GM12878 (cell line): ENCODE measurements at regions not wholly inside any gene's neighbourhood (a gene's known extent, or its start where the extent isn't known, plus 50 kb on each side); places are given as distances from the start of the nearest gene placed in this dataset.

Experiments used
- ATAC-seq: fragments of 200-7000 bp; cut with Tn5 transposase; 3 replicates; pipeline ENCODE4 v1.9.1; 2020; ENCODE audit warnings: mild to moderate bottlenecking, moderate library complexity
- BruUV-seq: library from RNA; stranded (reverse); fragments of 400-500 nt; replicated peaks from 2 replicates; lab custom pipeline; 2021; lab: Mats Ljungman, UMichigan
- CTCF ChIA-PET: fragments of 300-600 bp; sonication (Branson Sonifier 250); formaldehyde crosslinking; extraction: SDS; loops from one replicate; lab custom pipeline; 2021; ENCODE audit warnings: inconsistent platforms; lab: Yijun Ruan, JAX
- POLR2A ChIA-PET: fragments of 350-600 bp; formaldehyde crosslinking; extraction: SDS; loops from one replicate; lab custom pipeline; 2021; ENCODE audit warnings: inconsistent platforms; lab: Charles Lee
- RAD21 ChIA-PET: fragments of 300-600 bp; sonication (Branson Sonifier 250); formaldehyde crosslinking; loops from one replicate; lab custom pipeline; 2023; ENCODE audit warnings: antibody characterized with exemption; ENCODE audit not compliant: unreplicated experiment; lab: Charles Lee
- SMC1A ChIA-PET: fragments of 300-600 bp; sonication (Branson Sonifier 250); formaldehyde crosslinking; loops from one replicate; lab custom pipeline; 2023; ENCODE audit not compliant: unreplicated experiment, uncharacterized antibody; lab: Charles Lee
- DNase-seq: peaks from one replicate; pipeline ENCODE4 v3.0.0-alpha.2; 2011; ENCODE audit warnings: low read depth, low spot score
- FAIRE-seq: peaks from 3 replicates; lab custom pipeline; 2011; peaks lifted over from hg19 to GRCh38; lab: Jason Lieb, UNC
- H2AFZ ChIP-seq: 2 replicates; pipeline ENCODE4 v1.6.0; 2011; ENCODE audit warnings: low read depth, low read length, control low read depth; ENCODE audit not compliant: control insufficient read depth
- H3K27ac ChIP-seq: 2 replicates; pipeline ENCODE4 v1.5.1; 2011; ENCODE audit warnings: control low read depth; ENCODE audit not compliant: control insufficient read depth, insufficient read depth
- H3K27me3 ChIP-seq, 2 experiments: replicated peaks in 1 of 2; 2 replicates each; pipeline versions ENCODE4 v1.6.0 to v1.6.1; 2011; ENCODE audit warnings: low read length in 1 of 2; ENCODE audit not compliant: control insufficient read depth in 2 of 2, insufficient read depth in 2 of 2
- H3K36me3 ChIP-seq, 2 experiments: 2 replicates each; pipeline ENCODE4 v1.5.1; 2011; ENCODE audit warnings: low read length in 1 of 2; ENCODE audit not compliant: control insufficient read depth in 2 of 2, insufficient read depth in 2 of 2
- H3K4me1 ChIP-seq: 2 replicates; pipeline ENCODE4 v1.6.1; 2011; ENCODE audit warnings: mild to moderate bottlenecking, low read length, moderate library complexity, mixed read lengths; ENCODE audit not compliant: control insufficient read depth, insufficient read depth
- H3K4me2 ChIP-seq: 2 replicates; pipeline ENCODE4 v1.6.0; 2011; ENCODE audit warnings: control low read depth; ENCODE audit not compliant: control insufficient read depth, insufficient read depth
- H3K4me3 ChIP-seq: fragments of 200-600 bp; sonication (generic); 2 replicates; pipeline ENCODE4 v1.5.1; 2016
- H3K79me2 ChIP-seq: 2 replicates; pipeline ENCODE4 v1.6.0; 2011; ENCODE audit warnings: low read length; ENCODE audit not compliant: control insufficient read depth, insufficient read depth
- H3K9ac ChIP-seq: 2 replicates; pipeline ENCODE4 v1.8.0; 2011; ENCODE audit warnings: low read length, control low read depth, mixed read lengths; ENCODE audit not compliant: control insufficient read depth, insufficient read depth
- H3K9me3 ChIP-seq: replicated peaks from 3 replicates; pipeline ENCODE4 v1.5.1; 2011; ENCODE audit warnings: mild to moderate bottlenecking, low read length; ENCODE audit not compliant: control insufficient read depth, insufficient read depth
- H4K20me1 ChIP-seq: 2 replicates; pipeline ENCODE4 v1.6.0; 2011; ENCODE audit not compliant: control insufficient read depth, insufficient read depth
- ATF7 ChIP-seq: fragments of 450-650 bp; IDR thresholded peaks from 2 replicates; pipeline ENCODE4 v1.6.1; 2016; ENCODE audit warnings: low read depth, mild to moderate bottlenecking
- CBX3 ChIP-seq: fragments of 200-600 bp; sonication (generic); IDR thresholded peaks from 2 replicates; pipeline ENCODE4 v1.6.1; 2016; ENCODE audit warnings: low read depth, borderline replicate concordance
- FOXK2 ChIP-seq: fragments of 450-650 bp; IDR thresholded peaks from 2 replicates; pipeline ENCODE4 v1.6.1; 2017; ENCODE audit warnings: mild to moderate bottlenecking, moderate library complexity
- GATAD2B ChIP-seq: fragments of 450-650 bp; conservative IDR thresholded peaks from 2 replicates; pipeline ENCODE4 v1.6.1; 2017; ENCODE audit warnings: low read depth, mild to moderate bottlenecking, moderate library complexity
- HDGF ChIP-seq: fragments of 450-650 bp; IDR thresholded peaks from 2 replicates; pipeline ENCODE4 v1.6.1; 2016; ENCODE audit warnings: antibody characterized with exemption
- IRF4 ChIP-seq: IDR thresholded peaks from 2 replicates; pipeline ENCODE4 v1.6.1; 2011; ENCODE audit warnings: low read depth, low read length
- MTA3 ChIP-seq: IDR thresholded peaks from 2 replicates; pipeline ENCODE4 v1.6.1; 2012; ENCODE audit warnings: low read length, inconsistent platforms, borderline replicate concordance
- NR2C1 ChIP-seq: fragments of 450-650 bp; IDR thresholded peaks from 2 replicates; pipeline ENCODE4 v1.6.1; 2017; ENCODE audit warnings: antibody characterized with exemption, mild to moderate bottlenecking, moderate library complexity
- POLR2AphosphoS2 ChIP-seq: IDR thresholded peaks from 2 replicates; pipeline ENCODE4 v1.6.1; 2011; ENCODE audit warnings: low read depth, mild to moderate bottlenecking, low read length, improper control_type of control experiment, moderate library complexity
- SUZ12 ChIP-seq: fragments of 200-600 bp; sonication (generic); IDR thresholded peaks from one replicate; pipeline ENCODE4 v1.6.1; 2018; ENCODE audit warnings: antibody characterized with exemption, mild to moderate bottlenecking; ENCODE audit not compliant: unreplicated experiment
- TCF12 ChIP-seq: IDR thresholded peaks from 2 replicates; pipeline ENCODE4 v1.6.1; 2011; ENCODE audit warnings: low read depth, mild to moderate bottlenecking, low read length
- ZNF384 ChIP-seq: IDR thresholded peaks from 2 replicates; pipeline ENCODE4 v1.6.1; 2012; ENCODE audit warnings: low read depth, mild to moderate bottlenecking, low read length, improper control_type of control experiment, borderline replicate concordance
- ZNF622 ChIP-seq: fragments of 450-650 bp; IDR thresholded peaks from 2 replicates; pipeline ENCODE4 v1.6.1; 2017; ENCODE audit warnings: mild to moderate bottlenecking, inconsistent platforms
- ZZZ3 ChIP-seq: IDR thresholded peaks from 2 replicates; pipeline ENCODE4 v1.6.1; 2011; ENCODE audit warnings: low read depth; ENCODE audit not compliant: control insufficient read depth, insufficient read length
- WGBS: methylation state at CpG from one replicate; pipeline ENCODE4 v1.1.6; 2016; ENCODE audit warnings: low lambda C conversion rate; ENCODE audit not compliant: insufficient replicate concordance, insufficient coverage; ENCODE audit errors: missing lambda C conversion rate; 5-methylcytosine and 5-hydroxymethylcytosine counted together
- in situ Hi-C: fragments of 300-500 bp; cut with MboI; formaldehyde crosslinking; loops from 9 replicates; pipeline ENCODE4 v1.14.3; 2018; ENCODE audit warnings: mixed read lengths
- intact Hi-C: fragments of 100-400 bp; cut with micrococcal nuclease; formaldehyde crosslinking; loops from one replicate; pipeline ENCODE4 v1.14.2; 2022; ENCODE audit not compliant: unreplicated experiment
- TF ChIP-seq, protein P1 (sequence below): IDR thresholded peaks from 2 replicates; pipeline ENCODE4 v1.6.1; 2011; ENCODE audit warnings: borderline replicate concordance, low read depth, mild to moderate bottlenecking, moderate library complexity, mixed read lengths, low read length; ENCODE audit not compliant: insufficient read depth; ENCODE audit errors: extremely low read length

DNA sequence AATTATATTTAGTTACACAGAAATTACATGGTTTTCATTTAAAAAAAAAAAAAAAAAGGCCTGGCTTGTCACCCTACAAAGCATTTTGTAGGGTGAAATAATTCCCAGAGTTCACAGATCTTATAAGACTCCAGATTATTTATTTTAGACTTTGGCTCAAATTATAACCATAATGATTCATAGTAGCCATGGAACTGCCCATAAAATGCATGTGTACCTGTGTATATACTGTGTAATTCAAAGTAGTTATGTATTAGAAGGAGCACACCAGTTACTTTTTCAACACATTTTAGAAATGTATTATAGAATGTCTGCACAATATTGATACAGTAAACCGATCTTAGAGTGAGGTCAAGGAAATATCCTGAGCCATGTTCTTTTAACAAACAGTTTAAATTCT lies 975.6 kb downstream of the GBE1 start (continued):
- no peak for TF ChIP-seq NR2C1

DNA sequence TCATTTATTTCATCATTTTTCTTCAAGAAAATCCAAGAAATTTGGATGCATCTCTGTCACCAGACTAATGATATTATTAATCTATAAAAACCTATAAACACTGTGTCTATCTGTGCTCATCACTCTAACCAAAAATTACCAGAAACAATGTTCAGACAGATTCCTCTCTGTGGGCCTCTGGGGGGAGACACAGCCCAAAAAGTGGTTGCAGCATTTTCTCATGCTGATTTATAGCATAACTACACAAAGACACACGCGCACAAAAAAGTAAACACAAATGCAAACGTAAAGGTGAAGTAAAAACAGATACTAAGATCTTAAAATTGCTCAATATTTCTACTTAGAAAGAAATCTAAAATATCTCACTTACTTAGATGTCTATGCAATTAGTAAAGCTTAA lies 976.0 kb downstream of the GBE1 start:
- SMC1A ChIA-PET, result no interaction called here
- 67% methylated on average over 3 of the region's 3 CpGs for WGBS
- in situ Hi-C loops, result no loop called here

More for the DNA sequence above, 976.0 kb downstream of the GBE1 start:
- Histone ChIP-seq H3K9ac (no peak overlapping the region), H3K36me3 (no peaks in the 10 kb centered on the region), H3K4me1 (no peaks in the 10 kb centered on the region), H3K4me2 (no peak overlapping the region), H4K20me1 (no peaks in the 10 kb centered on the region), H3K9me3 (no peaks in the 10 kb centered on the region), H3K27me3 (no peaks in the 10 kb centered on the region; a peak in 1 of 4 replicates), H3K27ac (no peak overlapping the region), H3K79me2 (no peaks in the 10 kb centered on the region), H2AFZ (no peak overlapping the region), H3K4me3 (no peak overlapping the region)
- BruUV-seq, result no TSS peak
- POLR2A ChIA-PET, result no interaction called here
- intact Hi-C loops, result loop anchor here (5.0 kb wide), 1 partner anchor 457 kb away; no protein-coding TSS in a partner anchor
- CTCF ChIA-PET, result interaction anchor here (1.5 kb wide), 1 partner anchor 554 kb away, joined by 4 read pairs; no protein-coding TSS in a partner anchor
- DNase-seq (no peak), FAIRE-seq (no peak), ATAC-seq (no peak)
- RAD21 ChIA-PET, result no interaction called here
- TF ChIP-seq ATF7 (no peak), GATAD2B (no peak), MTA3 (no peak), ZZZ3 (no peak), SUZ12 (no peak), FOXK2 (no peak), IRF4 (no peak), ZNF384 (no peak), POLR2AphosphoS2 (no peak), HDGF (no peak), TCF12 (no peak), CBX3 (no peak), ZNF622 (no peak)
- TF ChIP-seq, protein P1, sequence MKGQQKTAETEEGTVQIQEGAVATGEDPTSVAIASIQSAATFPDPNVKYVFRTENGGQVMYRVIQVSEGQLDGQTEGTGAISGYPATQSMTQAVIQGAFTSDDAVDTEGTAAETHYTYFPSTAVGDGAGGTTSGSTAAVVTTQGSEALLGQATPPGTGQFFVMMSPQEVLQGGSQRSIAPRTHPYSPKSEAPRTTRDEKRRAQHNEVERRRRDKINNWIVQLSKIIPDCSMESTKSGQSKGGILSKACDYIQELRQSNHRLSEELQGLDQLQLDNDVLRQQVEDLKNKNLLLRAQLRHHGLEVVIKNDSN, result no peak
